ENCODE measurements at regions not wholly inside any gene's neighbourhood (a gene's known extent, or its start where the extent isn't known, plus 50 kb on each side); places are given as distances from the start of the nearest gene placed in this dataset.

- POLR2A ChIA-PET, result interaction anchor here (1.0 to 1.4 kb wide), 4 partner anchors 9 to 83 kb away, joined by 3 read pairs; no protein-coding TSS in a partner anchor
Measured at GRCh38 chr7:130996833-130997231, 262.8 kb upstream of the KLF14 start.

GRCh38 chr7:130998993-130999602 lies 265.1 kb upstream of the KLF14 start:
- ChIA-PET CTCF (interaction anchor here (1.0 to 1.9 kb wide), 2 partner anchors 17 to 41 kb away, joined by 3 to 6 read pairs; no protein-coding TSS in a partner anchor), POLR2A (no interaction called here)
- peaks cover 92% of the 10 kb centered on the region for H3K4me1 Mint-ChIP-seq (ENCODE audit: low read depth)
- H3K27ac Mint-ChIP-seq, result peak overlapping the region; percentile 76
- no peak for DNase-seq
- H3K9me3 Mint-ChIP-seq, result peaks cover 5% of the 10 kb centered on the region
- Histone ChIP-seq H3K4me3 (ENCODE audit: low read length) (no peak overlapping the region), H3K4me1 (ENCODE audit: insufficient read depth, low read length) (peaks cover 54% of the 10 kb centered on the region), H3K27me3 (ENCODE audit: control insufficient read depth in 1 of 2, insufficient read depth in 2 of 2, low read length in 2 of 2) (no peaks in the 10 kb centered on the region), H3K9me3 (ENCODE audit: control insufficient read depth in 1 of 2, insufficient read depth in 1 of 2, low read length in 2 of 2) (no peaks in the 10 kb centered on the region), H3K27ac (ENCODE audit: low read depth in 1 of 2, low read length in 2 of 2) (peak overlapping the region in 1 of 2 donors; percentile 3), H3K36me3 (ENCODE audit: insufficient read depth, low read length) (peaks cover 35% of the 10 kb centered on the region)
- no peak for TF ChIP-seq CTCF (IDR thresholded peaks at IDR 0.05)
- H3K36me3 Mint-ChIP-seq (ENCODE audit: low read depth), result peaks cover 75% of the 10 kb centered on the region
- peak overlapping the region; percentile 74 for H3K4me3 Mint-ChIP-seq
- intact Hi-C loops (cut with DNase I, micrococcal nuclease), result loop anchor here in 1 of 2 experiments (5.0 kb wide), 1 partner anchor 37 kb away; no protein-coding TSS in a partner anchor
- no peaks in the 10 kb centered on the region for H3K27me3 Mint-ChIP-seq
- ATAC-seq (ENCODE audit: poor library complexity), result peak; percentile 8

More at GRCh38 chr7:130996833-130997231, 262.8 kb upstream of the KLF14 start:
- DNase-seq, result peak in 3 of 14 experiments; percentile 34 to 53 (median 42)
- TF ChIP-seq CTCF (IDR thresholded peaks at IDR 0.05), result no peak
- intact Hi-C loops (cut with DNase I, micrococcal nuclease), result loop anchor here in 1 of 2 experiments (5.0 kb wide), 1 partner anchor 35 kb away; no protein-coding TSS in a partner anchor
- peaks cover 85% of the 10 kb centered on the region for H3K4me1 Mint-ChIP-seq (ENCODE audit: low read depth)
- no peaks in the 10 kb centered on the region for H3K27me3 ChIP-seq (ENCODE audit: control insufficient read depth in 1 of 2, insufficient read depth in 2 of 2, low read length in 2 of 2)
- peak; percentile 29 for ATAC-seq (ENCODE audit: poor library complexity)
- peak overlapping the region in 1 of 2 donors; percentile 32 for H3K27ac ChIP-seq (ENCODE audit: low read depth in 1 of 2, low read length in 2 of 2)
- CTCF ChIA-PET, result interaction anchor here (1.2 to 2.2 kb wide), 2 partner anchors 15 to 44 kb away, joined by 3 to 6 read pairs; no protein-coding TSS in a partner anchor
- H3K4me3 ChIP-seq (ENCODE audit: low read length), result peak overlapping the region; percentile 0
- H3K4me3 Mint-ChIP-seq, result peak overlapping the region; percentile 65
- H3K27ac Mint-ChIP-seq, result peak overlapping the region; percentile 85
- peaks cover 74% of the 10 kb centered on the region for H3K36me3 Mint-ChIP-seq (ENCODE audit: low read depth)
- H3K9me3 ChIP-seq (ENCODE audit: control insufficient read depth in 1 of 2, insufficient read depth in 1 of 2, low read length in 2 of 2), result no peaks in the 10 kb centered on the region
- peaks cover 74% of the 10 kb centered on the region for H3K4me1 ChIP-seq (ENCODE audit: insufficient read depth, low read length)
- H3K36me3 ChIP-seq (ENCODE audit: insufficient read depth, low read length), result peaks cover 38% of the 10 kb centered on the region
- no peaks in the 10 kb centered on the region for H3K9me3 Mint-ChIP-seq
- H3K27me3 Mint-ChIP-seq, result no peaks in the 10 kb centered on the region

GRCh38 chr7:130999926-131000325 lies 265.9 kb upstream of the KLF14 start:
- no peak for TF ChIP-seq CTCF (IDR thresholded peaks at IDR 0.05)
- H3K27ac Mint-ChIP-seq, result peak overlapping the region; percentile 76
- CTCF ChIA-PET, result interaction anchor here (1.9 kb wide), 1 partner anchor 18 kb away, joined by 6 read pairs; no protein-coding TSS in a partner anchor
- H3K36me3 ChIP-seq (ENCODE audit: insufficient read depth, low read length), result peaks cover 41% of the 10 kb centered on the region
- POLR2A ChIA-PET, result interaction anchor here (1.1 kb wide), 1 partner anchor 14 kb away, joined by 3 read pairs; no protein-coding TSS in a partner anchor
- H3K4me1 Mint-ChIP-seq (ENCODE audit: low read depth), result peaks cover 92% of the 10 kb centered on the region
- H3K27ac ChIP-seq (ENCODE audit: low read depth in 1 of 2, low read length in 2 of 2), result no peak overlapping the region
- H3K4me3 Mint-ChIP-seq, result peak overlapping the region; percentile 38
- no peak overlapping the region for H3K4me3 ChIP-seq (ENCODE audit: low read length)
- peaks cover 5% of the 10 kb centered on the region for H3K9me3 Mint-ChIP-seq
- intact Hi-C loops (cut with DNase I, micrococcal nuclease), result loop anchor here in 1 of 2 experiments (5.0 kb wide), 1 partner anchor 38 kb away; no protein-coding TSS in a partner anchor
- H3K27me3 ChIP-seq (ENCODE audit: control insufficient read depth in 1 of 2, insufficient read depth in 2 of 2, low read length in 2 of 2), result no peaks in the 10 kb centered on the region
- peaks cover 51% of the 10 kb centered on the region for H3K4me1 ChIP-seq (ENCODE audit: insufficient read depth, low read length)
- H3K9me3 ChIP-seq (ENCODE audit: control insufficient read depth in 1 of 2, insufficient read depth in 1 of 2, low read length in 2 of 2), result no peaks in the 10 kb centered on the region
- DNase-seq, result no peak
- H3K27me3 Mint-ChIP-seq, result no peaks in the 10 kb centered on the region
- no peak for ATAC-seq (ENCODE audit: poor library complexity)
- H3K36me3 Mint-ChIP-seq (ENCODE audit: low read depth), result peaks cover 75% of the 10 kb centered on the region
